Chondrocyte (in vitro differentiated cells): ENCODE measurements at regions not wholly inside any gene's neighbourhood (a gene's known extent, or its start where the extent isn't known, plus 50 kb on each side); places are given as distances from the start of the nearest gene placed in this dataset.
"Not testable (repeated sequence)": the region's sequence is repeated elsewhere in the genome, so short reads cannot be mapped to it uniquely, and the experiment has no call there.

Experiments
- DNase-seq: peaks from one replicate; pipeline ENCODE4 v3.0.0; 2021; ENCODE audit warnings: mixed read lengths, low spot score
- H3K27ac Mint-ChIP-seq: one replicate; pipeline ENCODE4 v1.8.0; 2021; ENCODE audit warnings: mild to moderate bottlenecking, moderate library complexity, mixed read lengths; ENCODE audit not compliant: unreplicated experiment
- H3K27me3 Mint-ChIP-seq: 2 replicates; pipeline ENCODE4 v1.8.0; 2021; ENCODE audit warnings: low read depth, mixed read lengths
- H3K36me3 Mint-ChIP-seq: 2 replicates; pipeline ENCODE4 v1.8.0; 2021; ENCODE audit warnings: low read depth, mixed read lengths
- H3K4me1 Mint-ChIP-seq: 2 replicates; pipeline ENCODE4 v1.8.0; 2021; ENCODE audit warnings: low read depth, mild to moderate bottlenecking, mixed read lengths
- H3K4me3 Mint-ChIP-seq: one replicate; pipeline ENCODE4 v1.8.0; 2021; ENCODE audit warnings: mild to moderate bottlenecking, moderate library complexity, mixed read lengths; ENCODE audit not compliant: unreplicated experiment
- H3K9me3 Mint-ChIP-seq: 2 replicates; pipeline ENCODE4 v1.8.0; 2021; ENCODE audit warnings: low read depth, mixed read lengths
- TF ChIP-seq, protein P1 (sequence below): fragments of 200-600 bp; sonication (generic); IDR thresholded peaks from 2 replicates; pipeline ENCODE4 v1.5.0; 2021; ENCODE audit warnings: antibody characterized with exemption, mild to moderate bottlenecking, moderate library complexity

DNA sequence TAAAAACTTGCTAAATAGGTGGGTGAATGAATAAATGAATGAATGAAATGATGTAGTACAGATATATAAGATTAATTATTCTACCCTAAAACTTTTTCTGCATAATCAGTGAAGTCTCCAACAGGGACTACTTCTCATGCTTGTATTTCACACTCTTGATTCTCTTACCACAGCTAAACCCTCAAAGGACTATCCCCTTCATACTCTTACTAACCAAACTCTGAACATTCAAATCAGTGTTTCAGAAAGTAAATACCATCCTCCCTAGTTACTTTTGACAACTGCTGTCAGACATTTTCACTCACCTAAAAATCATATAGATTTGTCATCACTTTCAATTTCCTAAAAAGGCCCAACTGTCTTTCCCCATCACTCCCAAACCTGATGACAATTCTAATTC lies 234.3 kb upstream of the HHIP start:
- Mint-ChIP-seq H3K27me3 (peaks cover 6% of the 10 kb centered on the region), H3K36me3 (peaks cover 2% of the 10 kb centered on the region), H3K27ac (no peak overlapping the region), H3K4me1 (no peaks in the 10 kb centered on the region), H3K9me3 (no peaks in the 10 kb centered on the region), H3K4me3 (no peak overlapping the region)
- no peak for DNase-seq
- TF ChIP-seq, protein P1, sequence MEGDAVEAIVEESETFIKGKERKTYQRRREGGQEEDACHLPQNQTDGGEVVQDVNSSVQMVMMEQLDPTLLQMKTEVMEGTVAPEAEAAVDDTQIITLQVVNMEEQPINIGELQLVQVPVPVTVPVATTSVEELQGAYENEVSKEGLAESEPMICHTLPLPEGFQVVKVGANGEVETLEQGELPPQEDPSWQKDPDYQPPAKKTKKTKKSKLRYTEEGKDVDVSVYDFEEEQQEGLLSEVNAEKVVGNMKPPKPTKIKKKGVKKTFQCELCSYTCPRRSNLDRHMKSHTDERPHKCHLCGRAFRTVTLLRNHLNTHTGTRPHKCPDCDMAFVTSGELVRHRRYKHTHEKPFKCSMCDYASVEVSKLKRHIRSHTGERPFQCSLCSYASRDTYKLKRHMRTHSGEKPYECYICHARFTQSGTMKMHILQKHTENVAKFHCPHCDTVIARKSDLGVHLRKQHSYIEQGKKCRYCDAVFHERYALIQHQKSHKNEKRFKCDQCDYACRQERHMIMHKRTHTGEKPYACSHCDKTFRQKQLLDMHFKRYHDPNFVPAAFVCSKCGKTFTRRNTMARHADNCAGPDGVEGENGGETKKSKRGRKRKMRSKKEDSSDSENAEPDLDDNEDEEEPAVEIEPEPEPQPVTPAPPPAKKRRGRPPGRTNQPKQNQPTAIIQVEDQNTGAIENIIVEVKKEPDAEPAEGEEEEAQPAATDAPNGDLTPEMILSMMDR = no peak

DNA sequence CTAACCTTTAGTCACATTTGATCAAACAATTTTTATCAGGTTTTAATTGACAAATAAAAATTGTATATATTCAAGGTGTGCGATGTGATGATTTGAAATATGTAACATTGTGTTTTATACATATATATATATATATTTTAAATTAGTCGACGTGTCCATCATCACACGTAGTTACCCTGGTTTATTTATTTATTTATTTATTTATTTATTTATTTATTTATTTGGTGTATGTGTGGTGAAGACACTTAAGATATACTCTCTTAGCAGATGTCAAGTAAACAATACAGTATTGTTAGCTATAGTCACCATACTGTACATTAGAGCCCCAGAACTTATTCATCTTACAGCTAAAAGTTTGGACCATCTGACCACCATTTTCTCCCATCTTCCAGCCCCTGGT lies 224.9 kb upstream of the HHIP start:
- TF ChIP-seq, protein P1 = no peak
- Mint-ChIP-seq H3K9me3 (no peaks in the 10 kb centered on the region), H3K27ac (no peak overlapping the region), H3K36me3 (no peaks in the 10 kb centered on the region), H3K4me1 (peaks cover 5% of the 10 kb centered on the region), H3K4me3 (no peak overlapping the region), H3K27me3 (no peaks in the 10 kb centered on the region)
- no peak for DNase-seq

DNA sequence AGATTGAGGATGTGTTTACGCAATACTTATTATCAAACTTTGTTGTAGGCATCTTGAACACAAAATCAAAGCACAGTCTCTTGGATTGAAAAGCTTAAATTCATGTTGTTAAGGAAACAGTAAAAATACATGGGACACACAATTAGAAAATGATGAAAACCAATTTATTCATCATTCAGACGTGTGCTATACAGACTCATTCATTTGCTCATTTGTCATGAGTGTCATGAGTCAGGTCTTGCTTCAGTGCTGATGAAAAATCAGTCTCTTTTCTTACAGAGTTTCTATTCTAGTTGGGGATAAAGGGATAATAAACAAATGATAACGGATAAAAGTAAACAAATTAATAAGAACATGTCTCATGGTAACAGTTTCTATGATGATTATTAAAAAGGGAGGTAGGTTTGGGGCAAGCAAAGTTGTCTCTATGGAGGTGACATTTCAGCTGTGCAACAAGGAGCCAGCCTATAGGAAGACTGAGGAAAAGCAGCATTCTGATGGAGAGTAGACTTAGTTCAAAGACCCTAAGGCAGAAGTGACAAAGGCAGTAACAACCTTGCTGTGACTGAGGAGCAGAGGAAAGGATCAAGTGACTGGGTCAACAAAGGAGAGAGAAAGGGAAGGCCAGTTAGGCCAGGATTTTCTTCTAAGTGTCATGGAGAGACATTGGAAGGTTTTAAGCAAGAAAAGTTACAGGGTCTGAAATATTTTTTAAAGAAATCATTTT lies 224.0 kb upstream of the HHIP start:
- DNase-seq = no peak
- Mint-ChIP-seq H3K4me1 (peaks cover 5% of the 10 kb centered on the region), H3K4me3 (no peak overlapping the region), H3K27ac (no peak overlapping the region), H3K36me3 (no peaks in the 10 kb centered on the region), H3K9me3 (no peaks in the 10 kb centered on the region), H3K27me3 (no peaks in the 10 kb centered on the region)
- TF ChIP-seq, protein P1 = no peak

DNA sequence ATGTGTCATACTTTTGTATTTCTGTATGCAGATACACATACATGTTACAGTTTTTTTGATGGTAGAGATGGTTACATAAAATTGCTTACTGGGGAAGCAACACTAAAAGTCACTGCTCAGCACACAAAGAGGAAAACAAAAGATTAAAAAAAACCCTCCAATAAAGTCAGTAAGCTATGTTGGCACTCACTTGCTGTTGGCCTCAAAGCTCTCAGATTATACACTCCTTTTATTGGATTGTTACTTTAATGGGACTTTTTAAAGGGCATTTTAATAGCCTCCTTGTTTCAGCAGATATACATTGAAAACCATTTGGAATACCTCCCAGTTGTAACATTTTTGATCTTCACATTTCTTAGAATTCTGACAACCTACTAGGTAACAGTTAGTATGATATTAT lies 222.0 kb upstream of the HHIP start:
- TF ChIP-seq, protein P1 = no peak
- H3K9me3 Mint-ChIP-seq = no peaks in the 10 kb centered on the region
- H3K36me3 Mint-ChIP-seq = no peaks in the 10 kb centered on the region
- no peak overlapping the region for H3K4me3 Mint-ChIP-seq
- peaks cover 5% of the 10 kb centered on the region for H3K4me1 Mint-ChIP-seq
- DNase-seq = no peak
- no peak overlapping the region for H3K27ac Mint-ChIP-seq
- H3K27me3 Mint-ChIP-seq = no peaks in the 10 kb centered on the region

DNA sequence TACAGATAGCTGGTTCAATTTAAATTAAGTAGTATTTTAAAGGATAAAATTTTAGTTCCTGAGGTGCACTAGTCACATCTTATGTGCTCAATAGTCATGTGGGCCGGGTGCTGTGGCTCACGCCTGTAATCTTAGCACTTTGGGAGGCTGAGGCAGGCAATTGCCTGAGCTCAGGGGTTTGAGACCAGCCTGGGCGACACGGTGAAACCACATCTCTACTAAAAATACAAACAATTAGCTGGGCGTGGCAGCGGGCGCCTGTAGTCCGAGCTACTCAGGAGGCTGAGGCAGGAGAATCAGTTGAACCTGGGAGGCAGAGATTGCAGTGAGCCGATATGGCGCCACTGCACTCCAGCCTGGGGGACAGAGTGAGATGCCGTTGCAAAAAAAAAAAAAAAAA lies 219.9 kb upstream of the HHIP start:
- not testable (repeated sequence) for H3K9me3 Mint-ChIP-seq, H3K4me3 Mint-ChIP-seq, H3K27ac Mint-ChIP-seq, H3K27me3 Mint-ChIP-seq, DNase-seq, H3K4me1 Mint-ChIP-seq, H3K36me3 Mint-ChIP-seq

DNA sequence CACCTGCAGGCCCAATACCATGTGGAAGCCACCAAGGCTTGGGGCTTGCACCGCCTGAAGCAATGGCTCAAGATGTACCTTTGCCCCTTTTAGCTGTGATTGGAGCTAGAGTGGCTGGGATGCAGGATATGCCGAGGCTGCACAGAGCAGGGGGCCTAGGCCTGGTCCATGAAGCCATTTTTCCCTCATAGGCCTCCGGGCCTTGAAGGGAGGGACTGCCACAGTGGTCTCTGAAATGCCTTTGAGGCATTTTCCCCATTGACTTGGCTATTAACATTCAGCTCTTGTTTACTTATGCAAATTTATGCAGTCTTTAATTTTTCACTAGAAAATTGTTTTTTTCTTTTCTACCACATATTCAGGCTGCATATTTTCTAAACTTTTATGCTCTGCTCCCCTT lies 203.2 kb upstream of the HHIP start:
- peaks cover 4% of the 10 kb centered on the region for H3K4me1 Mint-ChIP-seq
- H3K4me3 Mint-ChIP-seq = no peak overlapping the region
- peaks cover 26% of the 10 kb centered on the region for H3K9me3 Mint-ChIP-seq
- no peak overlapping the region for H3K27ac Mint-ChIP-seq
- no peak for DNase-seq
- H3K36me3 Mint-ChIP-seq = peaks cover under 1% of the 10 kb centered on the region
- no peaks in the 10 kb centered on the region for H3K27me3 Mint-ChIP-seq
- TF ChIP-seq, protein P1 = no peak
